Breast epithelium (tissue), 4 donors: ENCODE measurements at regions not wholly inside any gene's neighbourhood (a gene's known extent, or its start where the extent isn't known, plus 50 kb on each side); places are given as distances from the start of the nearest gene placed in this dataset.

Experiments
- DNase-seq, 2 donors: peaks; one replicate each; pipeline ENCODE4 v3.0.0-alpha.2; 2019; ENCODE audit warnings: low spot score in 2 of 2
- H3K27ac ChIP-seq, 2 donors: fragments of 200-600 bp; sonication (generic) in 1 of 2; one replicate each; pipeline ENCODE4 v1.5.1; 2016 to 2019; ENCODE audit warnings: mild to moderate bottlenecking in 1 of 2
- H3K27me3 ChIP-seq, 2 donors: fragments of 200-600 bp; sonication (generic) in 1 of 2; one replicate each; pipeline versions ENCODE4 v1.5.1 to v1.6.0; 2017 to 2019; ENCODE audit warnings: control low read depth in 1 of 2, mild to moderate bottlenecking in 1 of 2
- H3K36me3 ChIP-seq: fragments of 200-600 bp; one replicate; pipeline ENCODE4 v1.5.1; 2019
- H3K4me1 ChIP-seq, 2 donors: fragments of 200-600 bp; sonication (generic); one replicate each; pipeline ENCODE4 v1.5.1; 2016 to 2019; ENCODE audit warnings: control low read depth in 1 of 2
- H3K4me3 ChIP-seq, 3 donors: fragments of 200-600 bp; sonication (generic); 1 replicate in 2 of 3; 2 replicates in 1 of 3; pipeline ENCODE4 v1.5.1; 2016 to 2019; ENCODE audit warnings: mild to moderate bottlenecking in 3 of 3, moderate library complexity in 2 of 3
- H3K9me3 ChIP-seq, 2 donors: fragments of 200-600 bp; sonication (generic) in 1 of 2; one replicate each; pipeline ENCODE4 v1.5.1; 2016 to 2019; ENCODE audit warnings: control low read depth in 1 of 2
- CTCF ChIP-seq, 3 donors: fragments of 450-650 bp; IDR thresholded peaks; one replicate each; pipeline ENCODE4 v1.5.1; 2016 to 2017; ENCODE audit warnings: antibody characterized with exemption in 3 of 3, mild to moderate bottlenecking in 3 of 3, moderate library complexity in 3 of 3
- POLR2A ChIP-seq: fragments of 450-650 bp; IDR thresholded peaks from one replicate; pipeline ENCODE4 v1.6.1; 2016; ENCODE audit warnings: antibody characterized with exemption, mild to moderate bottlenecking, moderate library complexity
- POLR2AphosphoS5 ChIP-seq, 3 donors: sonication (generic); formaldehyde crosslinking; IDR thresholded peaks; one replicate each; pipeline ENCODE4 v1.6.1; 2017; ENCODE audit warnings: antibody characterized with exemption in 3 of 3
- intact Hi-C: fragments of 100-400 bp; cut with DNase I; formaldehyde crosslinking; loops from one replicate; pipeline ENCODE4 v1.15.1; 2023; ENCODE audit warnings: low total_unique reads

GRCh38 chr1:200480964-200481363 is 71.1 kb upstream of the ZNF281 start:
- Histone ChIP-seq H3K36me3 (no peaks in the 10 kb centered on the region), H3K4me3 (no peak overlapping the region), H3K4me1 (no peaks in the 10 kb centered on the region), H3K9me3 (no peaks in the 10 kb centered on the region), H3K27me3 (no peaks in the 10 kb centered on the region), H3K27ac (no peak overlapping the region)
- TF ChIP-seq POLR2A (no peak), CTCF (IDR thresholded peaks at IDR 0.05) (no peak), POLR2AphosphoS5 (IDR thresholded peaks at IDR 0.05) (no peak)
- intact Hi-C loops = no loop called here
- no peak for DNase-seq

- H3K4me1 ChIP-seq = no peaks in the 10 kb centered on the region
- TF ChIP-seq CTCF (IDR thresholded peaks at IDR 0.05) = no peak
- TF ChIP-seq POLR2AphosphoS5 (IDR thresholded peaks at IDR 0.05) = no peak
- no peak for TF ChIP-seq POLR2A
- intact Hi-C loops = loop anchor here (1.0 kb wide), 1 partner anchor 33 kb away; no protein-coding TSS in a partner anchor
- H3K27ac ChIP-seq = no peak overlapping the region
- no peak overlapping the region for H3K4me3 ChIP-seq
- H3K27me3 ChIP-seq = no peaks in the 10 kb centered on the region
- DNase-seq = no peak
- H3K36me3 ChIP-seq = no peaks in the 10 kb centered on the region
- H3K9me3 ChIP-seq = no peaks in the 10 kb centered on the region
These were observed 70.0 kb upstream of the ZNF281 start for GRCh38 chr1:200479816-200480215.

DNA sequence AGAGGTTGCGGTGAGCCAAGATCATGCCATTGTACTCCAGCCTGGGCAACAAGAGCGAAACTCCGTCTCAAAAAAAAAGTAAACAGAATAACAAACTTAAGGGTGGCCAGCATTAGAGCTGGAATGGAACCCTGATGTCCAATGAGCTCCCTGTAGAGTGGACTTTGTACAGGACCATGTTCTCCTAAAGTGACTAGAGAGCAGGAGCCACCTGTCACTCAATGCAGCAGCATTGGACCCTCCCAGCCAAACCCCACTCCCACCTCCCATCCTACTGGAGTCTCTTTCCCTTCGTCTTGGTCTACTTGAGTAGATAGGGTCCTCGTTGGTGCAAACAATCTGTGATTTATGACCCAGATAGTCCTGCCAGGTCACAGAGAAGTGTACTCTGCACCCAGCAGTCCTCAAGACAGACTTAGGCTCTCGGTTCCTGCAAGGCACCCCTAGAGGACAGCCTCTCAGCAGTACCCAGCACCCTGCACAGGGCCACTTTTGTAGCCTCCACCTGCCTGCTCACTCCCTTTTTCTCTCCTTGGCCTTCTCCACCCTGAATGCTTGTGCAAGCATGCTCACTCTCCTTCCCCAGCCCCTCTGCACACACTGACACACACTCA is 69.2 kb upstream of the ZNF281 start:
- Histone ChIP-seq H3K27ac (no peak overlapping the region), H3K36me3 (no peaks in the 10 kb centered on the region), H3K27me3 (no peaks in the 10 kb centered on the region), H3K9me3 (no peaks in the 10 kb centered on the region), H3K4me3 (no peak overlapping the region), H3K4me1 (no peaks in the 10 kb centered on the region)
- TF ChIP-seq POLR2A = no peak
- TF ChIP-seq POLR2AphosphoS5 (IDR thresholded peaks at IDR 0.05) = no peak
- TF ChIP-seq CTCF (IDR thresholded peaks at IDR 0.05) = no peak
- DNase-seq = no peak
- intact Hi-C loops = loop anchor here (1.0 kb wide), 1 partner anchor 32 kb away; no protein-coding TSS in a partner anchor

DNA sequence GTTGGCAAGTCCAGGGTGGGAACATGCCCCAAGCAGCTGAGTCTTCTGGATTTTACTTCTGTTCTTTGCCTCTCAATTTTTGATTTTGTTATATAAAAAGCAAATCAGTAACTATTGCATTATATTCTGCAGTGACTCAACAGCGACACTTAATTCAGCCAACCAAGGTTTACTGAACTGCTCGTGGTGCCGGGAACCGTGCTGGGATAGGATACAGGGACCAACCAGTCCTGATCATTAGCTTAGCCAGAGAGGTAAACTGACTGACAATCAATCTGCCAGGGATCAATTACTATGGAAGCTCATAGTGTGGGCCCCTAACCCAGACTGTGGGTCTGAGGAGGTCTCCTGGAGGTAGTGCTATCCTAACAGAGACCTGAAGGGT is 68.4 kb upstream of the ZNF281 start:
- DNase-seq = no peak
- Histone ChIP-seq H3K36me3 (no peaks in the 10 kb centered on the region), H3K27me3 (no peaks in the 10 kb centered on the region), H3K4me3 (no peak overlapping the region), H3K4me1 (no peaks in the 10 kb centered on the region), H3K27ac (no peak overlapping the region), H3K9me3 (no peaks in the 10 kb centered on the region)
- intact Hi-C loops = no loop called here
- TF ChIP-seq POLR2AphosphoS5 (IDR thresholded peaks at IDR 0.05) (no peak), CTCF (IDR thresholded peaks at IDR 0.05) (no peak), POLR2A (no peak)

GRCh38 chr1:200474633-200475032 is 64.8 kb upstream of the ZNF281 start:
- H3K27ac ChIP-seq = no peak overlapping the region
- H3K9me3 ChIP-seq = no peaks in the 10 kb centered on the region
- no peaks in the 10 kb centered on the region for H3K36me3 ChIP-seq
- DNase-seq = no peak
- intact Hi-C loops = no loop called here
- TF ChIP-seq CTCF (IDR thresholded peaks at IDR 0.05) (no peak), POLR2A (no peak), POLR2AphosphoS5 (IDR thresholded peaks at IDR 0.05) (no peak)
- no peaks in the 10 kb centered on the region for H3K27me3 ChIP-seq
- no peaks in the 10 kb centered on the region for H3K4me1 ChIP-seq
- H3K4me3 ChIP-seq = no peak overlapping the region
